Spleen (tissue), 7 donors: ENCODE measurements at regions not wholly inside any gene's neighbourhood (a gene's known extent, or its start where the extent isn't known, plus 50 kb on each side); places are given as distances from the start of the nearest gene placed in this dataset.

Experiments used
- POLR2A ChIP-seq, 3 donors: fragments of 450-650 bp; IDR thresholded peaks; one replicate each; pipeline ENCODE4 v1.5.1; 2017; ENCODE audit warnings: antibody characterized with exemption in 3 of 3, mild to moderate bottlenecking in 1 of 3
- TF ChIP-seq, protein P1 (sequence below), 11 experiments: fragments of 200-600 bp in 7 of 11; fragments of 450-650 bp in 4 of 11; sonication (generic) in 4 of 11; IDR thresholded peaks in 8 of 11; conservative IDR thresholded peaks in 3 of 11; 1 replicate in 7 of 11; 2 replicates in 4 of 11; pipeline versions ENCODE4 v1.4.0 to v1.8.0; 2016 to 2021; ENCODE audit warnings: antibody characterized with exemption in 11 of 11, inconsistent platforms in 4 of 11, mild to moderate bottlenecking in 1 of 11
- donor health status: DM: no; HTN: no; CAD: no; lungs with moderate emphysema.
- donor health status: DM: no; HTN: no; CAD: no.
- donor health status: DM: no; HTN: no; CAD: no.

DNA sequence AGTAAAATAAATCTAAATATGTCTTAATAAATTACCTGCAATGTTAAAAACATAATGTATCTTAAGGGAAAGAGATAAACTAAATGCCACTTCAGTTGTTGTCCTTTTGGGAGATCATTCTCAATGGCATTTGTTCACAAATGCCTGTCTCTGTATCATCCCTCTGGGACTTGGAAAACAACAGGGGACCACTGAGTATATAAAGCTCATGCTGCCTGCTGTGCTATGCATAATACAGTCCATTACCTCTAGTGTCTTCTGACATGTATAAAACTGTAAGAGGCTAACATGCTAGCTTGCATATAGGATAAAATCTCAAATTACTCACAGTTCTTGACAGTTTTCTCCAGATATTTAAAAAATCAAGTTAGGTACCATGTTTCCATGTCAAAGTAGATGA is 503.9 kb downstream of the PDHA2 start:
- TF ChIP-seq, protein P1, sequence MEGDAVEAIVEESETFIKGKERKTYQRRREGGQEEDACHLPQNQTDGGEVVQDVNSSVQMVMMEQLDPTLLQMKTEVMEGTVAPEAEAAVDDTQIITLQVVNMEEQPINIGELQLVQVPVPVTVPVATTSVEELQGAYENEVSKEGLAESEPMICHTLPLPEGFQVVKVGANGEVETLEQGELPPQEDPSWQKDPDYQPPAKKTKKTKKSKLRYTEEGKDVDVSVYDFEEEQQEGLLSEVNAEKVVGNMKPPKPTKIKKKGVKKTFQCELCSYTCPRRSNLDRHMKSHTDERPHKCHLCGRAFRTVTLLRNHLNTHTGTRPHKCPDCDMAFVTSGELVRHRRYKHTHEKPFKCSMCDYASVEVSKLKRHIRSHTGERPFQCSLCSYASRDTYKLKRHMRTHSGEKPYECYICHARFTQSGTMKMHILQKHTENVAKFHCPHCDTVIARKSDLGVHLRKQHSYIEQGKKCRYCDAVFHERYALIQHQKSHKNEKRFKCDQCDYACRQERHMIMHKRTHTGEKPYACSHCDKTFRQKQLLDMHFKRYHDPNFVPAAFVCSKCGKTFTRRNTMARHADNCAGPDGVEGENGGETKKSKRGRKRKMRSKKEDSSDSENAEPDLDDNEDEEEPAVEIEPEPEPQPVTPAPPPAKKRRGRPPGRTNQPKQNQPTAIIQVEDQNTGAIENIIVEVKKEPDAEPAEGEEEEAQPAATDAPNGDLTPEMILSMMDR (IDR thresholded peaks at IDR 0.05 in 8 of 11, conservative IDR thresholded peaks at IDR 0.05 in 3 of 11): no peak
- no peak for TF ChIP-seq POLR2A (IDR thresholded peaks at IDR 0.05)
